Stimulated activated CD4-positive, alpha-beta T cell treated with anti-CD3 and anti-CD28 coated beads, Interleukin-1b, Interleukin-23, amount 100 ng/mL, for 24 hours (primary cell): ENCODE measurements at regions not wholly inside any gene's neighbourhood (a gene's known extent, or its start where the extent isn't known, plus 50 kb on each side); places are given as distances from the start of the nearest gene placed in this dataset.
"Not testable (repeated sequence)": the region's sequence is repeated elsewhere in the genome, so short reads cannot be mapped to it uniquely, and the experiment has no call there.

Source experiments
- DNase-seq, 4 experiments: peaks; one replicate each; pipeline ENCODE4 v3.0.0-alpha.2; 2020; ENCODE audit warnings: low read depth in 4 of 4, low spot score in 1 of 4

- no peak for DNase-seq
Measured at GRCh38 chr11:121907379-121907778, 208.6 kb downstream of the BLID start.

- no peak for DNase-seq
Measured at GRCh38 chr11:121904148-121904547, 211.9 kb downstream of the BLID start.

- DNase-seq: no peak
Measured at GRCh38 chr11:121901886-121902285, 214.1 kb downstream of the BLID start.

- DNase-seq: not testable (repeated sequence)
Measured at GRCh38 chr11:121901417-121901816, 214.6 kb downstream of the BLID start.

- no peak for DNase-seq
Measured at GRCh38 chr11:121899520-121899919, 216.5 kb downstream of the BLID start.

- DNase-seq: no peak
Measured at GRCh38 chr11:121898903-121899302, 217.1 kb downstream of the BLID start.

- DNase-seq: no peak
Measured at GRCh38 chr11:121895919-121896318, 220.1 kb downstream of the BLID start.

- DNase-seq: no peak
Measured at GRCh38 chr11:121894581-121894980, 221.4 kb downstream of the BLID start.

- DNase-seq: no peak
Measured at GRCh38 chr11:121892863-121893262, 223.2 kb downstream of the BLID start.

- DNase-seq: no peak
Measured at GRCh38 chr11:121892131-121892681, 223.8 kb downstream of the BLID start.

- no peak for DNase-seq
Measured at GRCh38 chr11:121890946-121891515, 225.0 kb downstream of the BLID start.

- no peak for DNase-seq
Measured at GRCh38 chr11:121890377-121890776, 225.6 kb downstream of the BLID start.

- DNase-seq: no peak
Measured at GRCh38 chr11:121889931-121890330, 226.1 kb downstream of the BLID start.

- no peak for DNase-seq
Measured at GRCh38 chr11:121889186-121889585, 226.8 kb downstream of the BLID start.

GRCh38 chr11:121887976-121888557 is 227.9 kb downstream of the BLID start:
- no peak for DNase-seq

- no peak for DNase-seq
Measured at GRCh38 chr11:121887569-121887968, 228.4 kb downstream of the BLID start.

- DNase-seq: no peak
Measured at GRCh38 chr11:121886996-121887395, 229.0 kb downstream of the BLID start.

- no peak for DNase-seq
Measured at GRCh38 chr11:121886005-121886734, 229.8 kb downstream of the BLID start.

GRCh38 chr11:121884626-121885025 is 231.4 kb downstream of the BLID start:
- no peak for DNase-seq

- DNase-seq: no peak
Measured at GRCh38 chr11:121881806-121882205, 234.2 kb downstream of the BLID start.

- DNase-seq: no peak
Measured at GRCh38 chr11:121877152-121877551, 238.9 kb downstream of the BLID start.

- no peak for DNase-seq
Measured at GRCh38 chr11:121873766-121874165, 242.2 kb downstream of the BLID start.
